HEK293 (cell line): ENCODE measurements at regions not wholly inside any gene's neighbourhood (a gene's known extent, or its start where the extent isn't known, plus 50 kb on each side); places are given as distances from the start of the nearest gene placed in this dataset.

Experiments
- CTCF ChIA-PET: fragments of 350-600 bp; formaldehyde crosslinking; extraction: SDS; loops from one replicate; lab custom pipeline; 2021; ENCODE audit warnings: antibody characterized with exemption; lab: Yijun Ruan, JAX
- POLR2A ChIA-PET: fragments of 300-600 bp; formaldehyde crosslinking; extraction: SDS; loops from one replicate; lab custom pipeline; 2020; ENCODE audit warnings: antibody characterized with exemption, inconsistent platforms; lab: Yijun Ruan, JAX
- H3K27ac ChIP-seq: fragments of 200-500 bp; sonication (Bioruptor generic); 2 replicates; pipeline ENCODE4 v1.5.1; 2014; ENCODE audit warnings: low read depth, low read length, control low read depth, inconsistent platforms; ENCODE audit errors: extremely low read depth
- H3K36me3 ChIP-seq, 2 experiments: fragments of 200-500 bp in 1 of 2; sonication (Bioruptor generic) in 1 of 2; 1 replicate in 1 of 2; 2 replicates in 1 of 2; pipeline ENCODE4 v1.5.1; 2014 to 2017; ENCODE audit warnings: inconsistent platforms in 2 of 2, low read length in 2 of 2; ENCODE audit not compliant: control insufficient read depth in 2 of 2, insufficient read depth in 1 of 2
- H3K4me1 ChIP-seq: fragments of 200-500 bp; sonication (Bioruptor generic); 2 replicates; pipeline ENCODE4 v1.5.1; 2014; ENCODE audit warnings: mild to moderate bottlenecking, low read length, inconsistent platforms; ENCODE audit not compliant: control insufficient read depth, insufficient read depth
- H3K4me3 ChIP-seq: 2 replicates; pipeline ENCODE4 v1.5.1; 2011; ENCODE audit warnings: low read depth, mild to moderate bottlenecking, control low read depth, low read length, moderate library complexity
- H3K9me3 ChIP-seq: fragments of 200-500 bp; sonication (Bioruptor generic); 2 replicates; pipeline ENCODE4 v1.5.1; 2014; ENCODE audit warnings: low read depth, low read length, inconsistent platforms; ENCODE audit not compliant: control insufficient read depth, insufficient read depth
- ATF2 ChIP-seq: fragments of 450-650 bp; formaldehyde crosslinking; IDR thresholded peaks from 2 replicates; pipeline ENCODE4 v1.5.1; 2016; ENCODE audit warnings: missing biosample characterization, missing genetic modification characterization, low read depth
- BCL11B ChIP-seq: fragments of 450-650 bp; formaldehyde crosslinking; IDR thresholded peaks from 2 replicates; pipeline ENCODE4 v1.5.1; 2016; ENCODE audit warnings: low read depth, missing biosample characterization, missing genetic modification characterization
- INSM2 ChIP-seq: fragments of 450-650 bp; formaldehyde crosslinking; IDR thresholded peaks from 2 replicates; pipeline ENCODE4 v1.5.1; 2016; ENCODE audit warnings: missing biosample characterization, missing genetic modification characterization
- PRDM10 ChIP-seq: fragments of 450-650 bp; formaldehyde crosslinking; IDR thresholded peaks from 2 replicates; pipeline ENCODE4 v1.5.1; 2016; ENCODE audit warnings: missing biosample characterization, missing genetic modification characterization
- ZNF155 ChIP-seq: fragments of 450-650 bp; formaldehyde crosslinking; IDR thresholded peaks from 2 replicates; pipeline ENCODE4 v1.5.1; 2016; ENCODE audit warnings: missing biosample characterization, missing genetic modification characterization
- ZNF157 ChIP-seq: fragments of 450-650 bp; formaldehyde crosslinking; IDR thresholded peaks from 2 replicates; pipeline ENCODE4 v1.5.1; 2016; ENCODE audit warnings: missing biosample characterization, missing genetic modification characterization
- ZNF169 ChIP-seq: fragments of 450-650 bp; formaldehyde crosslinking; IDR thresholded peaks from 2 replicates; pipeline ENCODE4 v1.5.1; 2016; ENCODE audit warnings: missing biosample characterization, missing genetic modification characterization
- ZNF19 ChIP-seq: fragments of 450-650 bp; formaldehyde crosslinking; IDR thresholded peaks from 2 replicates; pipeline ENCODE4; 2016; ENCODE audit warnings: missing biosample characterization, missing genetic modification characterization, low read depth
- ZNF211 ChIP-seq: fragments of 450-650 bp; formaldehyde crosslinking; IDR thresholded peaks from 2 replicates; pipeline ENCODE4 v1.5.1; 2016; ENCODE audit warnings: low read depth, missing biosample characterization, missing genetic modification characterization
- ZNF221 ChIP-seq: fragments of 450-650 bp; formaldehyde crosslinking; IDR thresholded peaks from 2 replicates; pipeline ENCODE4 v1.5.1; 2017; ENCODE audit warnings: missing biosample characterization, missing genetic modification characterization, borderline replicate concordance
- ZNF24 ChIP-seq: fragments of 450-650 bp; formaldehyde crosslinking; IDR thresholded peaks from 2 replicates; pipeline ENCODE4 v1.5.1; 2016; ENCODE audit warnings: missing biosample characterization, missing genetic modification characterization
- ZNF266 ChIP-seq: fragments of 450-650 bp; formaldehyde crosslinking; IDR thresholded peaks from 2 replicates; pipeline ENCODE4 v1.5.1; 2016; ENCODE audit warnings: missing biosample characterization, missing genetic modification characterization, low read depth
- ZNF292 ChIP-seq: fragments of 450-650 bp; formaldehyde crosslinking; IDR thresholded peaks from 2 replicates; pipeline ENCODE4 v1.5.1; 2016; ENCODE audit warnings: low read depth, missing biosample characterization, missing genetic modification characterization, borderline replicate concordance
- ZNF362 ChIP-seq: fragments of 450-650 bp; formaldehyde crosslinking; IDR thresholded peaks from 2 replicates; pipeline ENCODE4 v1.5.1; 2016; ENCODE audit warnings: missing biosample characterization, missing genetic modification characterization
- ZNF513 ChIP-seq: fragments of 450-650 bp; IDR thresholded peaks from 2 replicates; pipeline ENCODE4 v1.5.1; 2018; ENCODE audit warnings: missing biosample characterization, missing genetic modification characterization
- ZNF555 ChIP-seq: fragments of 450-650 bp; formaldehyde crosslinking; conservative IDR thresholded peaks from 2 replicates; pipeline ENCODE4 v1.5.1; 2017; ENCODE audit warnings: missing biosample characterization, mild to moderate bottlenecking, missing genetic modification characterization, inconsistent platforms
- ZNF558 ChIP-seq: fragments of 450-650 bp; formaldehyde crosslinking; IDR thresholded peaks from 2 replicates; pipeline ENCODE4 v1.5.1; 2016; ENCODE audit warnings: missing biosample characterization, missing genetic modification characterization
- ZNF621 ChIP-seq: fragments of 450-650 bp; formaldehyde crosslinking; IDR thresholded peaks from 2 replicates; pipeline ENCODE4 v1.5.1; 2017; ENCODE audit warnings: missing biosample characterization, missing genetic modification characterization
- ZNF660 ChIP-seq: fragments of 450-650 bp; IDR thresholded peaks from 2 replicates; pipeline ENCODE4 v1.5.1; 2018; ENCODE audit warnings: missing biosample characterization, mild to moderate bottlenecking, missing genetic modification characterization
- ZNF830 ChIP-seq: fragments of 450-650 bp; IDR thresholded peaks from 2 replicates; pipeline ENCODE4 v1.5.0; 2018; ENCODE audit warnings: missing biosample characterization, missing genetic modification characterization, low read depth, mild to moderate bottlenecking, moderate library complexity

- no peaks in the 10 kb centered on the region for H3K36me3 ChIP-seq
- no peak overlapping the region for H3K27ac ChIP-seq
- H3K4me3 ChIP-seq, result no peak overlapping the region
- ChIA-PET CTCF (interaction anchor here (0.6 to 1.0 kb wide), 3 partner anchors 15 to 147 kb away, joined by 3 to 4 read pairs (median 3); no protein-coding TSS in a partner anchor), POLR2A (no interaction called here)
- TF ChIP-seq ZNF555 (tag by site-specific recombination) (no peak), ATF2 (tag by site-specific recombination) (no peak), ZNF830 (tag by site-specific recombination) (no peak), ZNF292 (tag by site-specific recombination) (no peak), INSM2 (tag by site-specific recombination) (no peak), ZNF362 (tag by site-specific recombination) (no peak), ZNF19 (no peak), BCL11B (no peak), ZNF221 (tag by site-specific recombination) (no peak), ZNF513 (tag by site-specific recombination) (no peak), ZNF211 (tag by site-specific recombination) (no peak), ZNF558 (tag by site-specific recombination) (no peak), ZNF621 (tag by site-specific recombination) (no peak), ZNF266 (tag by site-specific recombination) (no peak), ZNF157 (tag by site-specific recombination) (no peak), ZNF24 (tag by site-specific recombination) (no peak), ZNF169 (tag by site-specific recombination) (no peak), PRDM10 (tag by site-specific recombination) (no peak), ZNF155 (tag by site-specific recombination) (no peak), ZNF660 (tag by site-specific recombination) (no peak)
- H3K9me3 ChIP-seq, result no peaks in the 10 kb centered on the region
- no peaks in the 10 kb centered on the region for H3K4me1 ChIP-seq
Observed at GRCh38 chr1:70633004-70633403, 221.9 kb downstream of the CTH start.
